Urinary bladder (tissue), 3 donors: ENCODE measurements at regions not wholly inside any gene's neighbourhood (a gene's known extent, or its start where the extent isn't known, plus 50 kb on each side); places are given as distances from the start of the nearest gene placed in this dataset.

ENCODE experiments used
- DNase-seq: peaks from one replicate; pipeline ENCODE4 v3.0.0-alpha.2; 2015; ENCODE audit errors: extremely low spot score
- H3K27ac ChIP-seq: one replicate; pipeline ENCODE4 v1.5.1; 2013; ENCODE audit warnings: low read depth, mild to moderate bottlenecking, moderate library complexity
- H3K36me3 ChIP-seq: one replicate; pipeline ENCODE4 v1.6.1; 2013; ENCODE audit warnings: mild to moderate bottlenecking, moderate library complexity; ENCODE audit not compliant: insufficient read depth
- H3K4me1 ChIP-seq: one replicate; pipeline ENCODE4 v1.6.1; 2013; ENCODE audit warnings: mild to moderate bottlenecking, moderate library complexity; ENCODE audit not compliant: insufficient read depth
- H3K4me3 ChIP-seq: one replicate; pipeline ENCODE4 v1.5.1; 2013; ENCODE audit warnings: low read depth, low read length
- WGBS: extraction: QIAGEN DNeasy Blood & Tissue Kit; methylation state at CpG from one replicate; pipeline ENCODE4 v1.1.7; 2013; 5-methylcytosine and 5-hydroxymethylcytosine counted together
- donor health status: healthy with polysubstance abuse.
- donor health status: healthy.

- Histone ChIP-seq H3K4me3 (no peak overlapping the region), H3K36me3 (no peaks in the 10 kb centered on the region), H3K4me1 (no peaks in the 10 kb centered on the region), H3K27ac (no peak overlapping the region)
- 65% methylated on average over 7 of the region's 7 CpGs for WGBS
- DNase-seq: no peak
Observed at GRCh38 chr3:76131396-76132153, 346.2 kb upstream of the ZNF717 start.

- no peak overlapping the region for H3K4me3 ChIP-seq
- WGBS: 61% methylated on average over 3 of the region's 3 CpGs
- no peaks in the 10 kb centered on the region for H3K36me3 ChIP-seq
- no peak overlapping the region for H3K27ac ChIP-seq
- DNase-seq: no peak
- H3K4me1 ChIP-seq: no peaks in the 10 kb centered on the region
Observed at GRCh38 chr3:76132154-76132470, 346.8 kb upstream of the ZNF717 start.

GRCh38 chr3:76134166-76134565, 348.8 kb upstream of the ZNF717 start:
- DNase-seq: no peak
- H3K27ac ChIP-seq: no peak overlapping the region
- WGBS: 77% methylated on average over 6 of the region's 6 CpGs
- no peaks in the 10 kb centered on the region for H3K36me3 ChIP-seq
- H3K4me1 ChIP-seq: no peaks in the 10 kb centered on the region
- H3K4me3 ChIP-seq: no peak overlapping the region

GRCh38 chr3:76138921-76139320, 353.6 kb upstream of the ZNF717 start:
- H3K4me3 ChIP-seq: no peak overlapping the region
- peak; percentile 18 for DNase-seq
- no peaks in the 10 kb centered on the region for H3K36me3 ChIP-seq
- 17% methylated on average over 2 of the region's 2 CpGs for WGBS
- no peaks in the 10 kb centered on the region for H3K4me1 ChIP-seq
- H3K27ac ChIP-seq: no peak overlapping the region

- WGBS: 52% methylated on average over 2 of the region's 2 CpGs
- H3K27ac ChIP-seq: no peak overlapping the region
Observed at GRCh38 chr3:76147846-76148245, 362.5 kb upstream of the ZNF717 start.

GRCh38 chr3:76152028-76152427, 366.7 kb upstream of the ZNF717 start:
- WGBS: 91% methylated on average over 1 of the region's 1 CpG
- DNase-seq: no peak
- no peaks in the 10 kb centered on the region for H3K4me1 ChIP-seq
- H3K27ac ChIP-seq: no peak overlapping the region
- no peak overlapping the region for H3K4me3 ChIP-seq
- no peaks in the 10 kb centered on the region for H3K36me3 ChIP-seq

More at GRCh38 chr3:76147846-76148245, 362.5 kb upstream of the ZNF717 start:
- H3K36me3 ChIP-seq: no peaks in the 10 kb centered on the region
- no peak overlapping the region for H3K4me3 ChIP-seq
- H3K4me1 ChIP-seq: no peaks in the 10 kb centered on the region
- DNase-seq: no peak

- Histone ChIP-seq H3K4me1 (no peaks in the 10 kb centered on the region), H3K4me3 (no peak overlapping the region), H3K27ac (no peak overlapping the region), H3K36me3 (no peaks in the 10 kb centered on the region)
- no peak for DNase-seq
Observed at GRCh38 chr3:76161856-76162255, 376.5 kb upstream of the ZNF717 start.

GRCh38 chr3:76171647-76172046, 386.3 kb upstream of the ZNF717 start:
- no peak overlapping the region for H3K27ac ChIP-seq
- 83% methylated on average over 3 of the region's 3 CpGs for WGBS
- no peak for DNase-seq
- no peak overlapping the region for H3K4me3 ChIP-seq
- no peaks in the 10 kb centered on the region for H3K4me1 ChIP-seq
- H3K36me3 ChIP-seq: no peaks in the 10 kb centered on the region

GRCh38 chr3:76177610-76178009, 392.3 kb upstream of the ZNF717 start:
- DNase-seq: no peak
- 69% methylated on average over 4 of the region's 4 CpGs for WGBS
- Histone ChIP-seq H3K4me3 (no peak overlapping the region), H3K27ac (no peak overlapping the region), H3K4me1 (no peaks in the 10 kb centered on the region), H3K36me3 (no peaks in the 10 kb centered on the region)

- WGBS: 82% methylated on average over 3 of the region's 3 CpGs
- H3K27ac ChIP-seq: no peak overlapping the region
- DNase-seq: no peak
- no peaks in the 10 kb centered on the region for H3K4me1 ChIP-seq
- no peak overlapping the region for H3K4me3 ChIP-seq
- H3K36me3 ChIP-seq: no peaks in the 10 kb centered on the region
Observed at GRCh38 chr3:76178412-76178811, 393.1 kb upstream of the ZNF717 start.

GRCh38 chr3:76181213-76181612, 395.9 kb upstream of the ZNF717 start:
- Histone ChIP-seq H3K27ac (no peak overlapping the region), H3K36me3 (no peaks in the 10 kb centered on the region), H3K4me3 (no peak overlapping the region), H3K4me1 (no peaks in the 10 kb centered on the region)
- 92% methylated on average over 2 of the region's 2 CpGs for WGBS
- DNase-seq: no peak

GRCh38 chr3:76198086-76198485, 412.7 kb upstream of the ZNF717 start:
- 59% methylated on average over 1 of the region's 1 CpG for WGBS
- Histone ChIP-seq H3K4me1 (no peaks in the 10 kb centered on the region), H3K4me3 (no peak overlapping the region), H3K36me3 (no peaks in the 10 kb centered on the region), H3K27ac (no peak overlapping the region)
- DNase-seq: no peak

- Histone ChIP-seq H3K27ac (no peak overlapping the region), H3K4me1 (no peaks in the 10 kb centered on the region), H3K4me3 (no peak overlapping the region), H3K36me3 (no peaks in the 10 kb centered on the region)
- 81% methylated on average over 5 of the region's 5 CpGs for WGBS
- no peak for DNase-seq
Observed at GRCh38 chr3:76199382-76199781, 414.0 kb upstream of the ZNF717 start.

- H3K27ac ChIP-seq: no peak overlapping the region
- H3K36me3 ChIP-seq: no peaks in the 10 kb centered on the region
- no peak for DNase-seq
- H3K4me3 ChIP-seq: no peak overlapping the region
- 79% methylated on average over 12 of the region's 12 CpGs for WGBS
- no peaks in the 10 kb centered on the region for H3K4me1 ChIP-seq
Observed at GRCh38 chr3:76203578-76203977, 418.2 kb upstream of the ZNF717 start.

GRCh38 chr3:76206346-76206745, 421.0 kb upstream of the ZNF717 start:
- H3K4me3 ChIP-seq: no peak overlapping the region
- no peaks in the 10 kb centered on the region for H3K36me3 ChIP-seq
- no peak overlapping the region for H3K27ac ChIP-seq
- no peaks in the 10 kb centered on the region for H3K4me1 ChIP-seq
- 71% methylated on average over 3 of the region's 3 CpGs for WGBS
- no peak for DNase-seq
